ENCODE measurements at regions not wholly inside any gene's neighbourhood (a gene's known extent, or its start where the extent isn't known, plus 50 kb on each side); places are given as distances from the start of the nearest gene placed in this dataset.

GRCh38 chr11:26035696-26036095, 296.2 kb upstream of the ANO3 start:
- no peak for TF ChIP-seq CTCF (IDR thresholded peaks at IDR 0.05)
- no peak for TF ChIP-seq POLR2A (IDR thresholded peaks at IDR 0.05)
